GM12878 (cell line): ENCODE measurements at regions not wholly inside any gene's neighbourhood (a gene's known extent, or its start where the extent isn't known, plus 50 kb on each side); places are given as distances from the start of the nearest gene placed in this dataset.

ENCODE experiments used
- CHD2 ChIP-seq: IDR thresholded peaks from 2 replicates; pipeline ENCODE4 v1.6.1; 2011; ENCODE audit warnings: low read depth, low read length, improper control_type of control experiment, borderline replicate concordance
- EP300 ChIP-seq, 2 experiments: fragments of 150-350 bp in 1 of 2; IDR thresholded peaks; 2 replicates each; pipeline ENCODE4 v1.6.1; 2011 to 2012; ENCODE audit warnings: low read depth in 2 of 2, low read length in 2 of 2, borderline replicate concordance in 1 of 2, improper control_type of control experiment in 1 of 2, inconsistent platforms in 1 of 2; ENCODE audit not compliant: control insufficient read depth in 1 of 2
- ESRRA ChIP-seq: IDR thresholded peaks from 2 replicates; pipeline ENCODE4 v1.6.1; 2012; ENCODE audit warnings: mild to moderate bottlenecking, low read length, improper control_type of control experiment
- FOXM1 ChIP-seq: IDR thresholded peaks from 2 replicates; pipeline ENCODE4 v1.6.1; 2012; ENCODE audit warnings: low read depth, mild to moderate bottlenecking, inconsistent platforms, low read length, moderate library complexity
- GATAD2B ChIP-seq: fragments of 450-650 bp; conservative IDR thresholded peaks from 2 replicates; pipeline ENCODE4 v1.6.1; 2017; ENCODE audit warnings: low read depth, mild to moderate bottlenecking, moderate library complexity
- HDGF ChIP-seq: fragments of 450-650 bp; IDR thresholded peaks from 2 replicates; pipeline ENCODE4 v1.6.1; 2016; ENCODE audit warnings: antibody characterized with exemption
- POLR2A ChIP-seq: IDR thresholded peaks from 2 replicates; pipeline ENCODE4 v1.6.1; 2011; ENCODE audit warnings: low read depth, mild to moderate bottlenecking, low read length
- RFX5 ChIP-seq: IDR thresholded peaks from 2 replicates; pipeline ENCODE4 v1.6.1; 2011; ENCODE audit warnings: low read depth, low read length, improper control_type of control experiment
- TAF1 ChIP-seq: IDR thresholded peaks from 2 replicates; pipeline ENCODE4 v1.6.1; 2011; ENCODE audit warnings: mild to moderate bottlenecking, low read depth, low read length, borderline replicate concordance
- TF ChIP-seq, protein P1 (sequence below), 3 experiments: IDR thresholded peaks in 2 of 3; conservative IDR thresholded peaks in 1 of 3; 2 replicates each; pipeline ENCODE4 v1.5.1; 2011; ENCODE audit warnings: low read depth in 3 of 3, low read length in 3 of 3, mild to moderate bottlenecking in 3 of 3, control low read depth in 2 of 3, moderate library complexity in 2 of 3, inconsistent platforms in 1 of 3, mixed read lengths in 1 of 3; ENCODE audit not compliant: control insufficient read depth in 2 of 3, insufficient read depth in 1 of 3; ENCODE audit errors: extremely low read depth in 1 of 3
- TF ChIP-seq, protein P2 (sequence below): IDR thresholded peaks from 2 replicates; pipeline ENCODE4 v1.6.1; 2011; ENCODE audit warnings: low read depth, low read length, improper control_type of control experiment, borderline replicate concordance

DNA sequence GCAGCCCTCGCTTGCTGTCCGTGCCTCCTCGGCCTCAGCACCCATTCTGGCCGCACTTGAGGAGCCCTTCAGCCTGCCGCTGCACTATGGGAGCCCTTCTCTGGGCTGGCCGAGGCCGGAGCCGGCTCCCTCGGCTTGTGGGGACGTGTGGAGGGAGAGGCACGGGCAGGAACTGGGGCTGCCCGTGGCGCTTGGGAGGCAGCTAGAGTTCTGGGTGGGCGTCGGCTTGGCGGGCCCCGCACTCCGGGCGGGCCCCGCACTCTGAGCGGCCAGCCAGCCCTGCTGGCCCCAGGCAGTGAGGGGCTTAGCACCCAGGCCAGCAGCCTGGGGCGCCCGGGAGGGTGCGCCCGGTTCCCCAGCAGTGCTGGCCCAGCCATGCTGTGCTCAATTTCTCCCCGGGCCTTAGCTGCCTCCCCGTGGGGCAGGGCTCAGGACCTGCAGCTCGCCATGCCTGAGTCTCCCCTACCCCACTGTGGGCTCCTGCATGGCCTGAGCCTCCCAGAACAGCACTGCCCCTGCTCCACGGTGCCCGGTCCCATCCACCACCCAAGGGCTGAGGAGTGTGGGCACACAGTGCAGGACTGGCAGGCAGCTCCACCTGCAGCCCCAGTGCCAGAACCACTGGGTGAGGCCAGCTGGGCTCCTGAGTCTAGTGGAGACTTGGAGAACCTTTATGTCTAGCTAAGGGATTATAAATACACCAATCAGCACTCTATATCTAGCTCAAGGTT lies 240.0 kb upstream of the PRR20A start:
- TF ChIP-seq HDGF (no peak), CHD2 (no peak), FOXM1 (no peak), EP300 (IDR thresholded peaks at IDR 0.05; ENCODE audit: borderline replicate concordance in 1 of 2, control insufficient read depth in 1 of 2, low read depth in 2 of 2, low read length in 2 of 2) (no peak), ESRRA (no peak), TAF1 (no peak), POLR2A (no peak), GATAD2B (no peak), RFX5 (no peak)
- TF ChIP-seq, protein P1, sequence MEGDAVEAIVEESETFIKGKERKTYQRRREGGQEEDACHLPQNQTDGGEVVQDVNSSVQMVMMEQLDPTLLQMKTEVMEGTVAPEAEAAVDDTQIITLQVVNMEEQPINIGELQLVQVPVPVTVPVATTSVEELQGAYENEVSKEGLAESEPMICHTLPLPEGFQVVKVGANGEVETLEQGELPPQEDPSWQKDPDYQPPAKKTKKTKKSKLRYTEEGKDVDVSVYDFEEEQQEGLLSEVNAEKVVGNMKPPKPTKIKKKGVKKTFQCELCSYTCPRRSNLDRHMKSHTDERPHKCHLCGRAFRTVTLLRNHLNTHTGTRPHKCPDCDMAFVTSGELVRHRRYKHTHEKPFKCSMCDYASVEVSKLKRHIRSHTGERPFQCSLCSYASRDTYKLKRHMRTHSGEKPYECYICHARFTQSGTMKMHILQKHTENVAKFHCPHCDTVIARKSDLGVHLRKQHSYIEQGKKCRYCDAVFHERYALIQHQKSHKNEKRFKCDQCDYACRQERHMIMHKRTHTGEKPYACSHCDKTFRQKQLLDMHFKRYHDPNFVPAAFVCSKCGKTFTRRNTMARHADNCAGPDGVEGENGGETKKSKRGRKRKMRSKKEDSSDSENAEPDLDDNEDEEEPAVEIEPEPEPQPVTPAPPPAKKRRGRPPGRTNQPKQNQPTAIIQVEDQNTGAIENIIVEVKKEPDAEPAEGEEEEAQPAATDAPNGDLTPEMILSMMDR (IDR thresholded peaks at IDR 0.05 in 2 of 3, conservative IDR thresholded peaks at IDR 0.05 in 1 of 3; ENCODE audit: control insufficient read depth in 2 of 3, extremely low read depth in 1 of 3, insufficient read depth in 1 of 3, low read depth in 3 of 3, low read length in 3 of 3), result no peak
- TF ChIP-seq, protein P2, sequence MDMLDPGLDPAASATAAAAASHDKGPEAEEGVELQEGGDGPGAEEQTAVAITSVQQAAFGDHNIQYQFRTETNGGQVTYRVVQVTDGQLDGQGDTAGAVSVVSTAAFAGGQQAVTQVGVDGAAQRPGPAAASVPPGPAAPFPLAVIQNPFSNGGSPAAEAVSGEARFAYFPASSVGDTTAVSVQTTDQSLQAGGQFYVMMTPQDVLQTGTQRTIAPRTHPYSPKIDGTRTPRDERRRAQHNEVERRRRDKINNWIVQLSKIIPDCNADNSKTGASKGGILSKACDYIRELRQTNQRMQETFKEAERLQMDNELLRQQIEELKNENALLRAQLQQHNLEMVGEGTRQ, result no peak
